ENCODE measurements at regions not wholly inside any gene's neighbourhood (a gene's known extent, or its start where the extent isn't known, plus 50 kb on each side); places are given as distances from the start of the nearest gene placed in this dataset.

- TF ChIP-seq JUND (IDR thresholded peaks at IDR 0.05) (no peak), REST (IDR thresholded peaks at IDR 0.05; ENCODE audit: low read depth, low read length) (no peak), ZBTB33 (IDR thresholded peaks at IDR 0.05; ENCODE audit: borderline replicate concordance, low read depth) (no peak), YY1 (IDR thresholded peaks at IDR 0.05; ENCODE audit: low read depth) (no peak), RAD21 (IDR thresholded peaks at IDR 0.05; ENCODE audit: low read length) (no peak), CTCF (IDR thresholded peaks at IDR 0.05) (no peak), SIN3A (IDR thresholded peaks at IDR 0.05; ENCODE audit: borderline replicate concordance, low read depth, low read length) (no peak), MXI1 (IDR thresholded peaks at IDR 0.05; ENCODE audit: low read depth, low read length) (no peak)
These were observed 1573.6 kb downstream of the TECRL start for GRCh38 chr4:62835631-62836030.
